HUES48 (cell line): ENCODE measurements at regions not wholly inside any gene's neighbourhood (a gene's known extent, or its start where the extent isn't known, plus 50 kb on each side); places are given as distances from the start of the nearest gene placed in this dataset.

Experiments
- H3K27ac ChIP-seq: one replicate; pipeline ENCODE4 v1.7.0; 2013; ENCODE audit warnings: low read depth, low read length, inconsistent platforms
- H3K27me3 ChIP-seq: 2 replicates; pipeline ENCODE4 v1.6.1; 2013; ENCODE audit warnings: mild to moderate bottlenecking, low read length; ENCODE audit not compliant: control insufficient read depth, insufficient read depth
- H3K36me3 ChIP-seq: 2 replicates; pipeline ENCODE4 v1.6.1; 2013; ENCODE audit warnings: low read length; ENCODE audit not compliant: control insufficient read depth, insufficient read depth
- H3K4me1 ChIP-seq: 2 replicates; pipeline ENCODE4 v1.6.1; 2013; ENCODE audit warnings: mild to moderate bottlenecking, low read length; ENCODE audit not compliant: control insufficient read depth, insufficient read depth
- H3K4me3 ChIP-seq: 2 replicates; pipeline ENCODE4 v1.5.1; 2013; ENCODE audit warnings: mild to moderate bottlenecking, low read depth, low read length
- H3K9ac ChIP-seq: 2 replicates; pipeline ENCODE4 v1.6.1; 2013; ENCODE audit warnings: mild to moderate bottlenecking, low read depth, low read length, moderate library complexity
- H3K9me3 ChIP-seq: 2 replicates; pipeline ENCODE4 v1.6.1; 2013; ENCODE audit warnings: low read length; ENCODE audit not compliant: control insufficient read depth, insufficient read depth

- H3K27ac ChIP-seq, result no peak overlapping the region
- H3K4me1 ChIP-seq, result peaks cover 50% of the 10 kb centered on the region
- H3K27me3 ChIP-seq, result no peaks in the 10 kb centered on the region
- no peaks in the 10 kb centered on the region for H3K36me3 ChIP-seq
- H3K9ac ChIP-seq, result no peak overlapping the region
- H3K9me3 ChIP-seq, result no peaks in the 10 kb centered on the region
- H3K4me3 ChIP-seq, result no peak overlapping the region
Measured at GRCh38 chr2:16107246-16107645, 166.9 kb downstream of the MYCN start.

GRCh38 chr2:16106619-16107018 lies 166.3 kb downstream of the MYCN start:
- H3K4me1 ChIP-seq, result peaks cover 53% of the 10 kb centered on the region
- H3K27me3 ChIP-seq, result no peaks in the 10 kb centered on the region
- no peaks in the 10 kb centered on the region for H3K9me3 ChIP-seq
- peak overlapping the region; percentile 99 for H3K27ac ChIP-seq
- 0 out of 2 replicates have a peak overlapping the region, but pooled peaks have one; percentile 28 for H3K9ac ChIP-seq
- H3K4me3 ChIP-seq, result no peak overlapping the region
- H3K36me3 ChIP-seq, result no peaks in the 10 kb centered on the region

GRCh38 chr2:16105669-16106281 lies 165.4 kb downstream of the MYCN start:
- peak overlapping the region; percentile 55 for H3K4me3 ChIP-seq
- no peaks in the 10 kb centered on the region for H3K27me3 ChIP-seq
- H3K36me3 ChIP-seq, result no peaks in the 10 kb centered on the region
- H3K9me3 ChIP-seq, result no peaks in the 10 kb centered on the region
- peaks cover 55% of the 10 kb centered on the region for H3K4me1 ChIP-seq
- H3K27ac ChIP-seq, result peak overlapping the region; percentile 99
- peak overlapping the region; percentile 80 for H3K9ac ChIP-seq

GRCh38 chr2:16104949-16105668 lies 164.8 kb downstream of the MYCN start:
- Histone ChIP-seq H3K9ac (peak overlapping the region; percentile 80), H3K27ac (peak overlapping the region; percentile 99), H3K27me3 (no peaks in the 10 kb centered on the region), H3K4me1 (peaks cover 62% of the 10 kb centered on the region), H3K36me3 (no peaks in the 10 kb centered on the region), H3K9me3 (no peaks in the 10 kb centered on the region), H3K4me3 (peak overlapping the region; percentile 55)

- Histone ChIP-seq H3K4me3 (peak overlapping the region; percentile 55), H3K9ac (peak overlapping the region; percentile 80), H3K27ac (peak overlapping the region; percentile 99), H3K27me3 (no peaks in the 10 kb centered on the region), H3K9me3 (no peaks in the 10 kb centered on the region), H3K36me3 (no peaks in the 10 kb centered on the region), H3K4me1 (peaks cover 63% of the 10 kb centered on the region)
Measured at GRCh38 chr2:16104315-16104948, 164.1 kb downstream of the MYCN start.

- H3K4me1 ChIP-seq, result peaks cover 63% of the 10 kb centered on the region
- no peaks in the 10 kb centered on the region for H3K9me3 ChIP-seq
- H3K27me3 ChIP-seq, result no peaks in the 10 kb centered on the region
- H3K9ac ChIP-seq, result peak overlapping the region; percentile 80
- peak overlapping the region; percentile 99 for H3K27ac ChIP-seq
- no peaks in the 10 kb centered on the region for H3K36me3 ChIP-seq
- peak overlapping the region; percentile 55; the same call in 1 of the 2 replicates for H3K4me3 ChIP-seq
Measured at GRCh38 chr2:16103614-16104314, 163.4 kb downstream of the MYCN start.

- H3K36me3 ChIP-seq, result no peaks in the 10 kb centered on the region
- no peaks in the 10 kb centered on the region for H3K9me3 ChIP-seq
- no peaks in the 10 kb centered on the region for H3K27me3 ChIP-seq
- peak overlapping the region; percentile 99 for H3K27ac ChIP-seq
- no peak overlapping the region for H3K4me3 ChIP-seq
- H3K4me1 ChIP-seq, result peaks cover 63% of the 10 kb centered on the region
- no peak overlapping the region for H3K9ac ChIP-seq
Measured at GRCh38 chr2:16102976-16103380, 162.6 kb downstream of the MYCN start.

- Histone ChIP-seq H3K4me3 (no peak overlapping the region), H3K27me3 (no peaks in the 10 kb centered on the region), H3K36me3 (no peaks in the 10 kb centered on the region), H3K27ac (peak overlapping the region; percentile 99), H3K4me1 (peaks cover 60% of the 10 kb centered on the region), H3K9me3 (no peaks in the 10 kb centered on the region), H3K9ac (0 out of 2 replicates have a peak overlapping the region, but pooled peaks have one; percentile 2)
Measured at GRCh38 chr2:16102358-16102975, 162.1 kb downstream of the MYCN start.

- no peak overlapping the region for H3K4me3 ChIP-seq
- H3K9me3 ChIP-seq, result no peaks in the 10 kb centered on the region
- no peak overlapping the region for H3K27ac ChIP-seq
- H3K9ac ChIP-seq, result no peak overlapping the region
- H3K36me3 ChIP-seq, result no peaks in the 10 kb centered on the region
- H3K27me3 ChIP-seq, result no peaks in the 10 kb centered on the region
- peaks cover 49% of the 10 kb centered on the region for H3K4me1 ChIP-seq
Measured at GRCh38 chr2:16101196-16101595, 160.8 kb downstream of the MYCN start.

- H3K36me3 ChIP-seq, result no peaks in the 10 kb centered on the region
Measured at GRCh38 chr2:16100006-16100405, 159.7 kb downstream of the MYCN start.

More at GRCh38 chr2:16100006-16100405, 159.7 kb downstream of the MYCN start:
- Histone ChIP-seq H3K27me3 (no peaks in the 10 kb centered on the region), H3K4me3 (no peak overlapping the region), H3K9ac (no peak overlapping the region), H3K27ac (no peak overlapping the region), H3K4me1 (peaks cover 40% of the 10 kb centered on the region), H3K9me3 (no peaks in the 10 kb centered on the region)
